ENCODE measurements at regions not wholly inside any gene's neighbourhood (a gene's known extent, or its start where the extent isn't known, plus 50 kb on each side); places are given as distances from the start of the nearest gene placed in this dataset.

DNA sequence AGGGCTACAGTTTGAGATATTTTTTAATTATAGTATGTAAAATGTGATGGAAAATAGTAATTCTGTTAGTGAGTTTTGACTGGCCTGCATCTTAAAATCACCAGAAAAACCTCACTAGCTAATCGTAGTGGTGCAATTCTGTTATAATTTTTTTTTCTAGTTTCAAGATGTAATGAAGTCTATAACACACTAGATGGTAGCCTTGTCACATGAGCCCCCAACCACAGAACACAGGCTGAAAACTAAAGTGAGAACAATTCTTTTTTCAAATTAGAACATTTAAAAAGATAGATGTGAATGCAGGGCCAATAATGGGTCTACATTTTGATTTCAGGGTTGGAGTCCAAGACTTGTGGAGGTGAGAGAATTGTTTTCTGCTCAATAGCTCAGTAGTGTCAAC lies 83.3 kb upstream of the KCNH8 start:
- BruUV-seq (replicated peaks): no TSS peak
- Histone ChIP-seq H3K9me2 (ENCODE audit: insufficient read depth, low read length) (no peaks in the 10 kb centered on the region), H3K4me3 (ENCODE audit: low read depth, low read length, poor library complexity, severe bottlenecking) (no peak overlapping the region), H3K36me3 (ENCODE audit: insufficient read depth, low read length) (no peaks in the 10 kb centered on the region), H4K20me1 (ENCODE audit: insufficient read depth, low read length) (no peaks in the 10 kb centered on the region), H3K79me2 (ENCODE audit: insufficient read depth, low read depth, low read length) (no peaks in the 10 kb centered on the region), H3K9me3 (ENCODE audit: low read length) (no peaks in the 10 kb centered on the region), H3K4me1 (ENCODE audit: insufficient read depth, low read length, poor library complexity, severe bottlenecking) (no peaks in the 10 kb centered on the region), H2AFZ (ENCODE audit: low read length) (no peak overlapping the region), H3K4me2 (ENCODE audit: low read length) (no peak overlapping the region), H3K27ac (ENCODE audit: low read depth, low read length, poor library complexity, severe bottlenecking) (no peak overlapping the region)
- peak; percentile 36 for DNase-seq (ENCODE audit: low spot score)
- TF ChIP-seq, protein P1, sequence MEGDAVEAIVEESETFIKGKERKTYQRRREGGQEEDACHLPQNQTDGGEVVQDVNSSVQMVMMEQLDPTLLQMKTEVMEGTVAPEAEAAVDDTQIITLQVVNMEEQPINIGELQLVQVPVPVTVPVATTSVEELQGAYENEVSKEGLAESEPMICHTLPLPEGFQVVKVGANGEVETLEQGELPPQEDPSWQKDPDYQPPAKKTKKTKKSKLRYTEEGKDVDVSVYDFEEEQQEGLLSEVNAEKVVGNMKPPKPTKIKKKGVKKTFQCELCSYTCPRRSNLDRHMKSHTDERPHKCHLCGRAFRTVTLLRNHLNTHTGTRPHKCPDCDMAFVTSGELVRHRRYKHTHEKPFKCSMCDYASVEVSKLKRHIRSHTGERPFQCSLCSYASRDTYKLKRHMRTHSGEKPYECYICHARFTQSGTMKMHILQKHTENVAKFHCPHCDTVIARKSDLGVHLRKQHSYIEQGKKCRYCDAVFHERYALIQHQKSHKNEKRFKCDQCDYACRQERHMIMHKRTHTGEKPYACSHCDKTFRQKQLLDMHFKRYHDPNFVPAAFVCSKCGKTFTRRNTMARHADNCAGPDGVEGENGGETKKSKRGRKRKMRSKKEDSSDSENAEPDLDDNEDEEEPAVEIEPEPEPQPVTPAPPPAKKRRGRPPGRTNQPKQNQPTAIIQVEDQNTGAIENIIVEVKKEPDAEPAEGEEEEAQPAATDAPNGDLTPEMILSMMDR (conservative IDR thresholded peaks at IDR 0.05; ENCODE audit: low read length): peak; percentile 83
- no peak for TF ChIP-seq EZH2phosphoT487 (IDR thresholded peaks at IDR 0.05; ENCODE audit: borderline replicate concordance, low read depth, low read length)
- POLR2A ChIA-PET: no interaction called here
- CTCF ChIA-PET (ENCODE audit: unreplicated experiment): interaction anchor here (0.9 kb wide), 1 partner anchor 473 kb away, joined by 3 read pairs; no protein-coding TSS in a partner anchor
- intact Hi-C loops (cut with micrococcal nuclease; ENCODE audit: unreplicated experiment): loop anchor here (1.0 to 10.0 kb wide), 3 partner anchors 190 to 801 kb away; no protein-coding TSS in a partner anchor

- Histone ChIP-seq H3K27ac (ENCODE audit: low read depth, low read length, poor library complexity, severe bottlenecking) (no peak overlapping the region), H4K20me1 (ENCODE audit: insufficient read depth, low read length) (no peaks in the 10 kb centered on the region), H2AFZ (ENCODE audit: low read length) (no peak overlapping the region), H3K36me3 (ENCODE audit: insufficient read depth, low read length) (no peaks in the 10 kb centered on the region), H3K4me1 (ENCODE audit: insufficient read depth, low read length, poor library complexity, severe bottlenecking) (no peaks in the 10 kb centered on the region), H3K79me2 (ENCODE audit: insufficient read depth, low read depth, low read length) (no peaks in the 10 kb centered on the region), H3K4me2 (ENCODE audit: low read length) (no peak overlapping the region), H3K9me2 (ENCODE audit: insufficient read depth, low read length) (no peaks in the 10 kb centered on the region), H3K4me3 (ENCODE audit: low read depth, low read length, poor library complexity, severe bottlenecking) (no peak overlapping the region), H3K9me3 (ENCODE audit: low read length) (no peaks in the 10 kb centered on the region)
- intact Hi-C loops (cut with micrococcal nuclease; ENCODE audit: unreplicated experiment): loop anchor here (10.0 kb wide), 1 partner anchor 191 kb away; no protein-coding TSS in a partner anchor
- no TSS peak for BruUV-seq (replicated peaks)
- no peak for DNase-seq (ENCODE audit: low spot score)
- no peak for TF ChIP-seq EZH2phosphoT487 (IDR thresholded peaks at IDR 0.05; ENCODE audit: borderline replicate concordance, low read depth, low read length)
- TF ChIP-seq, protein P1 (conservative IDR thresholded peaks at IDR 0.05; ENCODE audit: low read length): no peak
- POLR2A ChIA-PET: interaction anchor here (0.5 kb wide), 1 partner anchor 814 kb away, joined by 3 read pairs; no protein-coding TSS in a partner anchor
- CTCF ChIA-PET (ENCODE audit: unreplicated experiment): no interaction called here
Measured at GRCh38 chr3:19063936-19064335, 84.4 kb upstream of the KCNH8 start.

DNA sequence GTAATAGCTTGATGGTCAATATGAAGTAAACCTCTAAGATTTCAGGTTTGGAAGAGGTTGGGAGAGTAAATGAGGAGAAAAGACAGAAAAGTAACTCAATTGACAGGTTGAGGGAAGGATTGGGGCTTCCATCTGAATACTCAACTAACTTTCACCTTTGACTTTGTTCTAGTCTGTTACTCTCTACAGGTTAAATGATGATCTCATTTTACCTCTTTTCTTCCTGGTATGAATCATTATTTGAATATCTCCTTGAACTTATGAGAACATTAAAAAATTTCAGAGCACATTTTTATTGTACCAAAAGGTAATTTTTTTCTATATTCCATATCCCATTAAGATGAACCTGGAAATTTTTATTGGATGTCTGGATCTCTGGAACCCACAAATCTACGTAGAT lies 87.9 kb upstream of the KCNH8 start:
- no peaks in the 10 kb centered on the region for H4K20me1 ChIP-seq (ENCODE audit: insufficient read depth, low read length)
- no TSS peak for BruUV-seq (replicated peaks)
- POLR2A ChIA-PET: no interaction called here
- intact Hi-C loops (cut with micrococcal nuclease; ENCODE audit: unreplicated experiment): loop anchor here (10.0 kb wide), 1 partner anchor 194 kb away; no protein-coding TSS in a partner anchor
- DNase-seq (ENCODE audit: low spot score): no peak
- H3K79me2 ChIP-seq (ENCODE audit: insufficient read depth, low read depth, low read length): no peaks in the 10 kb centered on the region
- H3K27ac ChIP-seq (ENCODE audit: low read depth, low read length, poor library complexity, severe bottlenecking): no peak overlapping the region
- H3K9me2 ChIP-seq (ENCODE audit: insufficient read depth, low read length): no peaks in the 10 kb centered on the region
- CTCF ChIA-PET (ENCODE audit: unreplicated experiment): no interaction called here
- no peaks in the 10 kb centered on the region for H3K4me1 ChIP-seq (ENCODE audit: insufficient read depth, low read length, poor library complexity, severe bottlenecking)
- H3K9me3 ChIP-seq (ENCODE audit: low read length): no peaks in the 10 kb centered on the region
- TF ChIP-seq EZH2phosphoT487 (IDR thresholded peaks at IDR 0.05; ENCODE audit: borderline replicate concordance, low read depth, low read length): no peak
- TF ChIP-seq, protein P1 (conservative IDR thresholded peaks at IDR 0.05; ENCODE audit: low read length): no peak
- H3K4me3 ChIP-seq (ENCODE audit: low read depth, low read length, poor library complexity, severe bottlenecking): no peak overlapping the region
- no peaks in the 10 kb centered on the region for H3K36me3 ChIP-seq (ENCODE audit: insufficient read depth, low read length)
- H2AFZ ChIP-seq (ENCODE audit: low read length): no peak overlapping the region
- no peak overlapping the region for H3K4me2 ChIP-seq (ENCODE audit: low read length)

All from OCI-LY7 (cell line).